ENCODE measurements at regions not wholly inside any gene's neighbourhood (a gene's known extent, or its start where the extent isn't known, plus 50 kb on each side); places are given as distances from the start of the nearest gene placed in this dataset.
"Not testable (repeated sequence)": the region's sequence is repeated elsewhere in the genome, so short reads cannot be mapped to it uniquely, and the experiment has no call there.

DNA sequence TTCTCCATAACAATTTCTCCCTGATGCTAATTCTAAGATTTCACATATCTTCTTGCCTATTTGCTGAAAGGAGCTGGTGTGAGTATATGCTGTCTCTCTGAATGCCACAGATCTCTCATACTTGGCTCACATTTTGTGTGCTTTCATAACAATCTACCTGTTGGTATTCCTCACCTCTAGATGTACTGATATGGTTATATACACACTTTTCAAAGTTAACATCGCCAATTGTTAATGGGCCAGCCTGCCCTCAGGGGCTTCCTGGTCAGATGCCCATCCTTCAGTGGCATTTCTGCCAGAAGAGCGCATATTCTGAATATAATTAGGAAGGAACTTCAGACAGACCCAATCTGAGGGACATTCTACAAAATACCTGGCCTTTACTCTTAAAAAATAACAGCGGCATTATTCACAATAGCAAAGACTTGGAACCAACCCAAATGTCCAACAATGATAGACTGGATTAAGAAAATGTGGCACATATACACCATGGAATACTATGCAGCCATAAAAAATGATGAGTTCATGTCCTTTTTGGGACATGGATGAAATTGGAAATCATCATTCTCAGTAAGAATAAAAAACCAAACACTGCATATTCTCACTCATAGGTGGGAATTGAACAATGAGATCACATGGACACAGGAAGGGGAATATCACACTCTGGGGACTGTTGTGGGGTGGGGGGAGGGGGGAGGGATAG, 123.9 kb upstream of the FAT1 start:
- not testable (repeated sequence) for DNase-seq

DNA sequence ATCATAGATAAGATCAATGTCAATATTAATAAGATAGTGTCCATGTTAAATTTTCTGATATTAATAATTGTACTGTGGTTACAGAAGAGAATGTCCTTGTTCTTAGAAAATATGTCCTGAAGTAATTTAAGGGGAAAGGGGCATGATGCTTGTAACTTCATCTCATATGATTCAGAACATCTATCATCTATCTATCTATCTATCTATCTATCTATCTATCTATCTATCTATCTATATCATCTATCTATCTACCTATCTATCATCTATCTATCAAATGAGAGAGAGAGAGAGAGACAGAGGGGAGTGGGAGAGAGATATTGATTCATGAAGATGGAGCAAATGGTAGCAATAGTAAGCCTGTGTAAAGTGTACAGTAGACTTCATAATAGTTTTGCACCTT, 124.8 kb upstream of the FAT1 start:
- no peak for DNase-seq

DNA sequence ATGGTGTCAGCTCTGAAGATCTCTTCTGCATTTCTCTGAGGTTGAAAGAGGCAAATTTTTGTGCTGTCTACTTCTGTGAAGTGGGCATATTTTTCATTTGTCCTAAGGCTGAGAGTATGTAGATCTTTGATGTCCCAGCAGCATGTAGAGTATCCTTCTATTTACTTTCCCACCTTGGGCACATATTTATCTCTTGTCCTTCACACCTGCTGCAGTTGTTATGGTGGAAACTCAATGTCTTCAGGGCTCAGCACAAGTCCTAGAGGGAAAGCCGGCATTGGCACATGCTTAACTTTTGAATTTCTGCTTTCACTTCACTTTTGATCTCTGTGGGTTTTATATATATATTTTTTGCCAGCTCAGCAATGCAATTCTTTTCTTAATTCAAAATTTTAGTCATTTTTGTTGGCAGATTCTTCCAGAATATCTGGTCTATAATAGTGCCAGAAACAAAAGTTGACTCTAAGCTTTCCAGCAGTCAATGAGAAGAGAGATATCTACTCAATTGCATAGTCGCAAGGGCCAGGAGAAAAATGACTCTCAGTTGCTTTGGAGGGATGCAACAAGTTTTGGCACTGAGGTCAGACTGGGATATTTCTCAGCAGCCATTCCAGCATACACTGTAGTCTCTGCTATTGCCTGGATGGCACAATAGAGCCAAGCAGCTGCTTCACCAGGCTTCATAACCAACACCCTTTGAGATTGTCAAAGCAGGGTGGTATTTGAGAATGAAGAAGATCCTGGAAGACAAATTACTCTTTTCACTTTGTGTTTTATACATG, 127.8 kb upstream of the FAT1 start:
- DNase-seq: no peak

DNA sequence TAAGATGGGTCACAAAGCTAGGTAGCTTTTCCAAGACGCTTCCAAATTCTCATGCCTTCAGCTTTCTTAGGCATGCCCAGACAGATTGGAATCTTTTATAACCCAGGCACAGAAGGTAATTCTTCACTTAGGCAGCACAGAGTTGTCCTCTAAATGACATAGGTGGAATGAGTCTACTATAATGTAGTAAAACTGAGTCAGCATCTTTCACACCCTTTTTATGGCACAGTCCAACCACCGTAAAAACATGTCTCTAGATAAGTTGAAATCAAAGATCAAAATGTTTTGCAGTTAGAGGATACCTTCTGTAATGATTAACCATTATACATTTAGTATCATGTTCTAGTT, 128.4 kb upstream of the FAT1 start:
- no peak for DNase-seq

DNA sequence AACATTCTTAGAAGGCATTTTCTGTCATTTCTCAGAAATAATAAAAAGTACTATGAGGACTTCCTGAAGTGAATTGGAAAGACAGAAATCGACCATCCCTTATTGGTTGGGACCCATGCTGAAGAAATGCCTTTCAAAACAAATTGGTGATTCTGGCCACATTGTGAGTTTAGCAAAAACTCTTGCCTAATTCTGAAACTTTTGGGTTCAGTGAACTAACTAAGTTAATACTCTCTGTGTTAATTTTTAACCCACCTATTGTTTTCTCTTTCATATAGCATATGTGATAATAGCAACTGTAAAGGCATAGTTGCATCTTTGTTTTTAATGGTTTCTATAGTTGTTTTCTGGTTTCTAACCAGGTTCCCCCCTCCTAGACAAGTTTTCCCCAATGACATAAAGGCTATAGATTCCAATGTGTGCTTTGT, 129.3 kb upstream of the FAT1 start:
- DNase-seq: peak; percentile 1

DNA sequence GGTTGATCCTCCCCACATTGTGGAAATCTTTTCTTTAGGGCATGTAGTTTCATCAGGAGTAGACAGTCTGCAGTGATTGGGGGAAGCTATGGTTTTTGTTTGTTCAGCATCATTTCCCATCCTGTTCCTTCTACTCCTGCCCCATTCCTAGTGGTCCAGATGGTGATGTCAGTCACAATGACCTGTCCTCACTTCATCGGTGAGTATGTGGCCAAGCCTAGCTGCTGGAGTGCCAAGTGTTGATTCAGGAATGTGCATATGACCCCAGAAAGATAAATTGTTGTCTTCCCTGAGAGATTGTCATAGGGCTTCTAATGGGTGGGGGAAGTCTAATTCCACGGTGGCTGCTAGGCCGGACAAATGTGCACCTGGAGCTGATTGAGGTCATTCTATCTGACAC, 130.6 kb upstream of the FAT1 start:
- DNase-seq: no peak

DNA sequence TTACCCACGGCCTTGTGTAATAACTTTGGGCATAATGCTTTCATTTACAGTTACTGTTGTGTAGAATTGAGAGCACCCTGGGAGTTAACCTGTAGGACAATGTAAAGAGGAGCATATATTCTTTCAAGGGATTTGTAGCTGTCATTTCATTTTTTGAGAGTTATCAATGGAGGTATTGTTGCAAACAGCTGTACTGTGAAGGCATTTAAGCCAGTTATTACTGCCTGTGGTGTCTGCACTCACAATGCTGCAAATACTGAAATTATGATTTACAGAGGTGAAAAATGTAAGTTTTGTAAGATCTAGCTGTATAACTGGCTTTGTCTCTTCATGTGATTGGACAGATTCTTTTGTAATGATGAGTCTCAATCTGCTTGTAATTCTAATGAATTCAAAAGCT, 131.5 kb upstream of the FAT1 start:
- no peak for DNase-seq

DNA sequence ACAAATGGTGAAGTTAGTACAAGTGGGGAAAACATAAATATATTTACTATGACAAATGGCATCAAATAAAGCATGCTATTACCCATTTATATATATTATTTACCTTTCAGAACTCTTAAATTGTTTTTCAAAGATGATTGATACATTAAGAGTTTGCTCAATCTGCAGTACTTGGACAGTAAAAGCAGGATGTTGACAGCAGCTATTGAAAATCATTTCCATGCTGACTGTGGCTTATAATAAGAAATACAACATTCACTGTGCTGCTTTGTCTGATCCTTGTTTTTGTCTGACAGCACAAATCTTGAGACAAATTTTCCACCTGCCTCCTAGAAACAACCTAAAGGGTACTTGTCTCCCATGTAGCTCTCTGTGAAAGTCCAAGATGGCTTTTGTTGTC, 134.1 kb upstream of the FAT1 start:
- no peak for DNase-seq

DNA sequence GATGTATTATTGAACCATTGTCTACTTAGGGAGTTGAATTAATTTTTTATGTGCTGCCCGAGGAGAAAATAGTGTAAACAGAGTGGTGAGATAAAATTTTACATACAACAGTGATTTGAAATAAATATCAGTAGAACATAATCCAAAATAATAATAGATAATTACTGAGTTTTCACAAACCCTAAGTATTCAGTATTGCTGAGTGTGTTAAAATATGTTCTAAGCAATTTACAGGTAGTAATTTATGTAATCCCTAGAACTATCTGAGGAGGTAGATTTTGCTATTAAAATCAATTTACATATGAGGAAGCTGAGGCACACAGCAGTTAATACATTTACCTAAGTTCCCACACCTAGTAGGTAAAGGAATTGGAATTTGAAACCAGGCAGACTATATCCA, 134.7 kb upstream of the FAT1 start:
- DNase-seq: no peak

DNA sequence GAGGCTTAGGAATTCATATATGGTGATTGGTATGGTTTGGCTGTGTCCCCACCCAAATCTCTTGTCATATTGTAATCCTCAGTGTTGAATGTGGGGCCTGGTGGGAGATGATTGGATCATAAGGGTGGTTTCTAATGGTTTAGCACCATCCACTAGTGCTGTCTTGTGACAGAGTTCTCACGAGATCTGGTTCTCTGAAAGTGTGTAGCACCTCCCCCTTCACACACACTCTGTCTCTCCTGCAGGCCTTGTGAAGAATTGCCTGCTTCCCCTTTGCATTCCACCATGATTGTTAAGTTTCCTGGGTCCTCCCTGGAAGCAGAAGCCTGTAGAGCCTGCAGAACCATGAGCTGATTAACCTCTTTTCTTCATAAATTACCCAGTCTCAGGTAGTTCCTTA, 135.8 kb upstream of the FAT1 start:
- DNase-seq: no peak

DNA sequence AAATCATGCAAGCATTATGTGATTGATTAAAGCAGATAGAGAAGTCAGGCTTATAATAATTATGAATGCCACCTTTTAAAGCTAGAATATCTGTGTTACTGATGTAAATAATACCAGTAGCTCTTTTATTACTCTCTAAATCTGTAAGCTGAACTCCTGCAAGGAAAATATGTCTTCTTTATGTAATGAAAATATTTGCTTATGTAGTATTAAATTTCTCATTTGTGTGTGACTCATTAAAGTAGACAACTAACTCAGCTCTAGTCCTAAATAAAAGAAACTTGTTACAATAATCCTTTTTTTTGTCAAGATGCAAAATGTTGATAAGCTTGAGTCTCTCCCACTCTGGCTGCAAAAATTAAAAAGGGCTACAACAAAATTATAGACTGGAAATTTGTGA, 137.7 kb upstream of the FAT1 start:
- no peak for DNase-seq

DNA sequence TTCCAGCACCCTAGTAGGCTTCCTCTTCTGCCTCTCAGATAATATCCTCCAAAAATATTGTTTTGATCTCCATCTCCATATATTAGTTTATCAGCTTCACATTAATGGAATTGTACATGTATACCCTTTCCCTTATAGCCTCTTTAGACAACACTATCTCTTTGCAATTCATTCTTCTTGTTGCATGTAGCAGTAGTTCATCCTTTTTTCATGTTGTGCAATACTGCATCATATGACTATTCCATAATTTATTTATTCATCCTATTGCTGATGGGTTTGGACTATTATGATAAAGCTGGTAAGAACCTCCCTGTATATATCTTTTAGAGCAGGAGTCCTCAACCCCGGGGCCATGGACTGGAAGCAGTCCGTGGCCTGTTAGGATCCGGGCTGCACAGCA, 148.2 kb upstream of the FAT1 start:
- DNase-seq: no peak

DNA sequence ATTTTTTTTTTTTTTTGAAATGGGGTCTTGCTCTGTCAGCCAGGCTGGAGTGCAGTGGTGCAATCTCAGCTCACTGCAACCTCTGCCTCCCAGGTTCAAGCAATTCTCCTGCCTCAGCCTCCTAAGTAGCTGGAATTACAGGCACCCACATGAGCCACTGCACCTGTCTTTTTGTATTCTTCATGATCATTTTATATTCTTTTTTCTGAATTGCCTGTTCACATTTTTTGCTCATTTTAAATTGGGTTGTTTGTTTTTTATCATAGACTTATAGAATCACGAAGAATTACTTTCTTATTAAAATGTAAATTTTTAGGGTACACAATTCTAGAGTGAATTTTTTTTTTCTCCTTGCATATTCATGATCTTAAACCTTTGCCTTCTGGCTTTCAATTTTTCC, 149.4 kb upstream of the FAT1 start:
- DNase-seq: not testable (repeated sequence)

DNA sequence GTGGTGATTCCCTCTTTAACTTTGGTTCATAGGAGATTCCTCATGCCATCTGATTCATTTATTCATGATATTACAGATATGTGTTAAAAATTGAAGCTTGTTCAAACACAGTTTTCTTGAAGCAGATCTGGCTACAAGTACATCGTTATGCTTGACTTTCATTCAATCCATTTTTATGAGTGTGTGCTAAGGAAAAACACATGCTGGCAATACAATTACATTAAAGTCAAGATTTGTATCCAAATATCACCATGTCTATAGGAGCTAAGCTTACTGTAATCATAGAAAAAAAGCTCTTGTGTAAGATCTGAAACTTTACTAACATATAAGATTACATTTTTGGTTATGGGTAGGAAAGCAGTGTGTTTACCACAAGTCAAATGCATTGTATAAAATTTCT, 151.8 kb upstream of the FAT1 start:
- no peak for DNase-seq

DNA sequence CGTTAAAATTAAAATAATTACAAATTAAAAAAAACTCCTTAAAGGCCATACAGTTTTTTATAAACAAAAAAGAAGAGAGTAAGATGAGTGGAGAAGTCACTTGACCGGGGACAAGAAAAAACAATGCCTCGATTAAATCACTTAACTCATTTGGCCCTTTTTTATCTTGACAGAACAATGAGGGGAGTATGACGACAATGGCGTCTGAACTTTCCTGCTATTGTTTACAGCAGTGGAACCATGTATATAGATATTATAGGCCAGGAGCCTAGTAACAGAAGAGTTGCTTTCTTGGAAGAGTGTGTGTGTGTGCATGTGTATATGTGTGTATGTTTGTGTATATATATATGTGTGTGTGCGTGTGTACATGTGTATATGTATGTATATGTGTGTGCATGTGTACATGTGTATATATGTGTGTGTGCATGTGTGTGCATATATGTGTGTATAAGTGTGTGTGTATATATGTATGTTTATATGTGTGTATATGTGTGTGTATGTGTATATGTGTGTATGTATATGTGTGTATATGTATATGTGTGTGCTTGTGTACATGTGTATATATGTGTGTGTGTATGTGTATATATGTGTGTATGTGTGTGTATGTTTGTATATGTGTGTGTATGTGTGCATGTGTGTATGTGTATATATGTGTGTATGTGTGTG, 153.4 kb upstream of the FAT1 start:
- no peak for DNase-seq

DNA sequence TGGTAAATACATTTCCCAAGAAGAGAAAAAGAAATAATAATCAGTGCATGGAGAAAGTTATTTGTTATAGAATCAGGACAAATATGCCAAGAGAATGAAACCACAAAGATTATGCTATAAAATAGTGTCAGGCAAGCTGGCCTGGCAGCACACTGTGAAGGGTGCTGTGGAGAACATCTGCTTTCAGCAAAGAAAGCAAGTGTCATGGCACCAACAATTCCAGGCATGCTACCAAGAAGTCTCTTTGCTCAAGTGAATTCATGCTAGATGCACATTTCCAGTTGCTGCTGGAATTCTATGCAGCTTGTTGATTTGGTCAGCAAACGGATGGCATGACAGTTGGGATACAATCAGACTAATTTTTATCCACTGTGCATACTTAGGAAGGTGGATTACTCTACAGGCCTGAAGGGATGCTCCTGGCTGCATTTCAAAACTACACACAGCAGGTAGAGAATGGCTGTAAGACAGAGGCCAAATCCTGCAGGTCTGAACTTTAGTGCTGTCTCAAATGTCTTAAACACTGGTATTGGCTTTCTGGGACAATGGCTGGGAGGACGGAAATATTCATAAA, 154.6 kb upstream of the FAT1 start:
- DNase-seq: no peak

DNA sequence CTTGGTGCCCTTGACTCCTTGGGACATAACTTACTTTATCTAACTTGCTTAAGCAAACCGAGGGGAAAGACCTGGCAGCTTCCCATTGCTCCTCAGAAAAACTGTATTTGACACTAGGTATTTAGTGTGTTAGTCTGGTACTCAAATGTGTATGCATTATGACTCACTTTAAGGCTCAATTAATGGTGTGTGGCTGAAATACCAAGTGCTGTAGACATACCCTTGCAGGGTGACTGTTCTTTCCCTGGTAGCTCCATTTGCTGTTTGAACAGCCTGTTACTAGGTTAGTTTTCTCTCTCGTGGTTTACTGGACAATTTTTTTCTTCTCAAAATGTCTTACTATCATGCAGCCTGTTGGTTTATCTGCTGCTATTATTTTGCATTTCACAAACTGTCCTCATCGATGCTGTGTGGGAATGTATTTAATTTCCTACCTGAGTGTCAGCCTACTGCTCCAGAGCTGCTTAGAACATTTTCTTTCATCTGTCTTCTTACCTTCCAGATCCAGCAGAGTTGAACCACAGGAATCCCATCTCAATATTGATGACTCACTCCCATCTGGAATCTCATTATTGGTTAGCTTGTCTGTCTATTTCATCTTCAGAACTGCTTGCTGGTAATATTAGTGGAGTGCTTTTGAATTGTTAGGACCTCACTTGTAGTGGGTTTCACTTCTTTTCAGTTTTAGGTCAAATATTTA, 158.0 kb upstream of the FAT1 start:
- no peak for DNase-seq

DNA sequence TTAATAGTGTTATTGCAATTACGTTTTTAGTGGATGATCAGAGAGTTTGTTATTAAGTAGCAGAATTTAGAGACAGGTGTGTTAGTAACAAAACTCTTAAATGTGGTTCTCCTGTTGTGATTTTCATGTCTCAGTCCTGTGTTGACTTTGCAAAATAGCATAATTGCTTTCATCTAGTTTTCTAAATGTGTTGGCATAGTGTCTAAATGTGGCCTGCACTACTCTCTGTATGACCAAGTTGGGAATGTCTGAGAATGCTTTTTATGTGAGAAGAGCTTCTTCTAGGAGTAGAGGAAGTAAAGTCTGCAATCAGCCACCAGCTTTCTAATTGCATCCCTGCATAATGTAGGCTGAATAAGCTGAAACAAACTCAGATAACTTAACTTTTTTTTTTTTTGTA, 158.6 kb upstream of the FAT1 start:
- no peak for DNase-seq

DNA sequence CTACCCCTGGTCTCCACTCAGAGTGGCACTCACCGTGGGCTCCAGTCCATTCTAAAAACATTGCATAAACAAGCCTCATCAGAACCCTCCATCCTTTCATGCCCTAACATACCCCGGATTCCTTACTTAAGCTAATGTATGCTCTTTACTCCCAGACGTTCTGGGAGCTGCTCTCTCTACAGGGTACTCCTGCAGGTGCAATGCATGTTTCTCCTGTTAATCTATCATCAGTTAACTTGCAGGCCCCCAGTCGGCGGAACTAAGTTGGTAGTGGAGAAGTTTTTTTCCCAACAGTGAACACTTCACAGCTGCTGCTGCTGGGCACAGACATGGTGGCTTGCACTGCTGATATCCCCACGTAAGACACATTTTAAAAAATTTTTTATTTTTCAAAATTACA, 161.6 kb upstream of the FAT1 start:
- DNase-seq: no peak

DNA sequence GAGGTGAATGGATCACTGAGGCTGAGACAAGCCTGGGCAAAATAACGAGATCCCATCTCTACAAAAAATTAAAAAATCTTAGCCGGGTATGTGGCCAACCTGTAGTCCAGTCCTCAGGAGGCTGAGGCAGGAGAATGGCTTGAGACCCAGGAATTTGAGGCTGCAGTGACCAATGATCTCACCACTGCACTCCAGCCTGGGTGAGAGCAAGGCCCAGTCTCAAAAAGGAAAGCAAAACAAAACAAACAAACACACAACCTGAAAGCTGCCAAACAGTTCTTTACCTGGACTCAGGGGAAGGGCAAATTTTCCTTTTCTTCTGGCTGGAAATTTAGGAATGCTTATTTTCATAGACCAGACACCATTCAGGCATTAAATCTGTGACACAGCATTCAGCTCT, 163.1 kb upstream of the FAT1 start:
- DNase-seq: no peak

DNA sequence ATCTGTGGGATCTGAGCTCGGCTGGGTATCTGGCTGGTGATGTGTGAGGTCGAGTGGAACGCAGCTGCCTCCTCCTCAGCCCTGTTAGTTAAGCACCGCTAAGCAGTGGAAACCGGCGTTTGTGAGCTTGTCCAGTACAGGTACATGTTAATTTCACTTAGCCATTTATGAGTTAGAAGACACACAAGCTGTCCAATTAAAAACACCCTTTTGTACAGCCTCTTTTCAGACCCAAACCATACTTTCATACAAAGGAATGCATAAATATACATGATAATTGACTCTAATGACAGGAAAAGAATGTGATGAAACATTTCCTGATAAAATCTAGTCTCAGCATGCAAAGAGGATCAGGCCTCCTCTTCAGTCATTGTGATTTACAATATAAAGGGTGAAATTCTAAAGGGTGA, 163.6 kb upstream of the FAT1 start:
- DNase-seq: no peak

DNA sequence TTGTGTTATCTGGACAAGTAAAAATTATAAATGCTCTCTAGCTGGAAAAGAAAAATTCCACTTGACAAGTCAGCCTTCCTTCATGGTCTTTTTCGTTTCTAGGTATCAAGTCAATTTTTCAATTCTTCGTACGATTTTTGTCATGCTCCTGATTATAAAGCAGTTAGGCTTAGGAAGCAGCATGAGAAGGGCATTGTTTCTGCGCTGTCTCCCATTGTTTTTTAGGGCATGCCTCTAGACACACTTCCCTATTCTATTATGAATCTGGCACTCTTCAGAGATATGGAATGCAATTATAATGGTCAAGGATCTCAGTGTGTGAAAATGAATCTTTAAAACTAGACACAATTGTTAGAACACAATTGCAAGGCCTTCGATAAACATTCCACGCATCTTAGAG, 164.1 kb upstream of the FAT1 start:
- no peak for DNase-seq

DNA sequence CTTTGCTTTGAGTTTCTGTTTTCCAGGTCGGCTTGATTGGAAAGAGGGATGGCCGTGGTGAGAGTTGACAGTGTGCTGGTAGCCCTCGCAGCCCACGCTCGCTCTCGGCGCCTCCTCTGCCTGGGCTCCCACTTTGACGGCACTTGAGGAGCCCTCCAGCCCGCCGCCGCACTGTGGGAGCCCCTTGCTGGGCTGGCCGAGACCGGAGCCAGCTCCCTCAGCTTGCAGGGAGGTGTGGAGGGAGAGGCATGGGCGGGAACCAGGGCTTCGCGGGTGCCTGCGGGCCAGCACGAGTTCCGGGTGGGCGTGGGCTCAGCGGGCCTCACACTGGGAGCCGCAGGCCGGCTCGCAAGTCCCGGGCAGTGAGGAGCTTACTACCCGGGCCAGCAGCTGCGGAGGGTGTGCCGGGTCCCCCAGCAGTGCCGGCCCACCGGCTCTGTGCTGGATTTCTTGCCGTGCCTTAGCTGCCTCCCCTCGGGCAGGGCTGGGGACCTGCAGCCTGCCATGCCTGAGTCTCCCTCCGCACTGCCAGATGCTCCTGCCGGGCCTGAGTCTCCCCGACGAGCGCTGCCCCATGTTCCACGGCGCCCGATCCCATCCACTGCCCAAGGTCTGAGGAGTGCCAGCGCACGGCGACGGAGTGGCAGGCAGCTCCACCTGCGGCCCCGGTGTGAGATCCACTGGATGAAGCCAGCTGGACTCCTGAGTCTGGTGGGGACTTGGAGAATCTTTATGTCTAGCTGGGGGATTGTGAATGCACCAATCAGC, 166.4 kb upstream of the FAT1 start:
- no peak for DNase-seq
